ENCODE measurements at regions not wholly inside any gene's neighbourhood (a gene's known extent, or its start where the extent isn't known, plus 50 kb on each side); places are given as distances from the start of the nearest gene placed in this dataset.
"Not testable (repeated sequence)": the region's sequence is repeated elsewhere in the genome, so short reads cannot be mapped to it uniquely, and the experiment has no call there.

DNA sequence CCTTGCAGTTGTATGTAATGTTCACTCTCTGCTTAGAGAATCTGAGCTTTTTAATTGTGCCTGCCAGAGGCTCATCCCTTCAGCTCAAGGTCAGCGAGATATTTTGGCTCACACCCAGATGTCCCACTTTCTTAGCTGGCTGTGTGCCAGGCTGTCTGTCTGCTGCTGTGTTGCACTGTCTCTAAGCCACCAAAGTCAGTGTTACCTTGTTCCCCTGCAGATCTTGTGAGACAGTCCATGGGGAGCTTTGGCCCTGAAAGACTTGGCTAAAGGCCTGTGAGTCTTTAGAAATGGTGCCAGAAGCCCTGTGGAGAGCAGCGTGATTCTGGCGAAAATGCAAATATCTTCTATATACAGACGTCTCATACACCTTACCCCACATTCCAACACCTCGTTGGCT is 293.7 kb downstream of the TTC6 start:
- ATAC-seq (no peak), DNase-seq (ENCODE audit: low read depth, low spot score) (no peak)
- TF ChIP-seq, protein P1, sequence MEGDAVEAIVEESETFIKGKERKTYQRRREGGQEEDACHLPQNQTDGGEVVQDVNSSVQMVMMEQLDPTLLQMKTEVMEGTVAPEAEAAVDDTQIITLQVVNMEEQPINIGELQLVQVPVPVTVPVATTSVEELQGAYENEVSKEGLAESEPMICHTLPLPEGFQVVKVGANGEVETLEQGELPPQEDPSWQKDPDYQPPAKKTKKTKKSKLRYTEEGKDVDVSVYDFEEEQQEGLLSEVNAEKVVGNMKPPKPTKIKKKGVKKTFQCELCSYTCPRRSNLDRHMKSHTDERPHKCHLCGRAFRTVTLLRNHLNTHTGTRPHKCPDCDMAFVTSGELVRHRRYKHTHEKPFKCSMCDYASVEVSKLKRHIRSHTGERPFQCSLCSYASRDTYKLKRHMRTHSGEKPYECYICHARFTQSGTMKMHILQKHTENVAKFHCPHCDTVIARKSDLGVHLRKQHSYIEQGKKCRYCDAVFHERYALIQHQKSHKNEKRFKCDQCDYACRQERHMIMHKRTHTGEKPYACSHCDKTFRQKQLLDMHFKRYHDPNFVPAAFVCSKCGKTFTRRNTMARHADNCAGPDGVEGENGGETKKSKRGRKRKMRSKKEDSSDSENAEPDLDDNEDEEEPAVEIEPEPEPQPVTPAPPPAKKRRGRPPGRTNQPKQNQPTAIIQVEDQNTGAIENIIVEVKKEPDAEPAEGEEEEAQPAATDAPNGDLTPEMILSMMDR (IDR thresholded peaks at IDR 0.05): no peak
- no peak for TF ChIP-seq TCF7L2 (IDR thresholded peaks at IDR 0.05; ENCODE audit: low read depth, low read length)
- TF ChIP-seq POLR2AphosphoS5 (IDR thresholded peaks at IDR 0.05; ENCODE audit: low read depth, low read length): no peak
- BruUV-seq (replicated peaks): no TSS peak
- Histone ChIP-seq H3K27me3 (ENCODE audit: control insufficient read depth, insufficient read depth, low read length) (no peaks in the 10 kb centered on the region), H3K36me3 (ENCODE audit: control insufficient read depth, insufficient read depth, low read length) (no peaks in the 10 kb centered on the region), H3K9me3 (ENCODE audit: control insufficient read depth, insufficient read depth, low read depth, low read length) (no peaks in the 10 kb centered on the region), H3K4me1 (ENCODE audit: control insufficient read depth, insufficient read depth, low read length) (no peaks in the 10 kb centered on the region), H3K27ac (ENCODE audit: low read length) (no peak overlapping the region), H3K4me3 (ENCODE audit: low read depth in 2 of 2, low read length in 2 of 2) (no peak overlapping the region)
- in situ Hi-C loops (cut with HindIII; ENCODE audit: low pct_unique_long_range_greater_than_20kb, low sequenced_read_pairs): no loop called here
- ChIA-PET CTCF (interaction anchor here (0.6 kb wide), 1 partner anchor 233 kb away, joined by 7 read pairs; no protein-coding TSS in a partner anchor), POLR2A (no interaction called here)
- intact Hi-C loops (cut with micrococcal nuclease; ENCODE audit: unreplicated experiment): no loop called here

DNA sequence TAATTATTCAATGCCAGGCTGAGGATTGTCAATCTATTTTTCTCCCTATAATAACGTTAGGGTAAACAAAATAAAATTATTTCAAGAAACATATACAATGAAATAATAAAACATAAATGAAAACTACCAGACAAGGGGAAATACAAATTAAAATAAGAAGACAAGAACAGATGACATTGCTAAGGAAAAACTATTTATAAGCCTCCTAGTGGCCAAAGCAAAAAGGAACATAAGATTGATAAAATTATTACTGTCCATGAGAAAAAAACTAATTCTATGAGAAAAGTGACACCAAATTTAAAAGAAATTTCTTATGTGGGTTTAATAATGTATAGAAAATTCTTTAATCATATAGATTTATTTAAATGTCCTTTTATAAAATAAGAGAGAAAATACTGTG is 294.7 kb downstream of the TTC6 start:
- CTCF ChIA-PET: interaction anchor here (0.7 kb wide), 1 partner anchor 48 kb away, joined by 4 read pairs; no protein-coding TSS in a partner anchor
- in situ Hi-C loops (cut with HindIII; ENCODE audit: low pct_unique_long_range_greater_than_20kb, low sequenced_read_pairs): no loop called here
- intact Hi-C loops (cut with micrococcal nuclease; ENCODE audit: unreplicated experiment): no loop called here
- H3K36me3 ChIP-seq (ENCODE audit: control insufficient read depth, insufficient read depth, low read length): no peaks in the 10 kb centered on the region
- H3K9me3 ChIP-seq (ENCODE audit: control insufficient read depth, insufficient read depth, low read depth, low read length): no peaks in the 10 kb centered on the region
- POLR2A ChIA-PET: no interaction called here
- no peak overlapping the region for H3K4me3 ChIP-seq (ENCODE audit: low read depth in 2 of 2, low read length in 2 of 2)
- DNase-seq (ENCODE audit: low read depth, low spot score): no peak
- H3K4me1 ChIP-seq (ENCODE audit: control insufficient read depth, insufficient read depth, low read length): no peaks in the 10 kb centered on the region
- no peak for ATAC-seq
- TF ChIP-seq, protein P1 (IDR thresholded peaks at IDR 0.05): no peak; the same call in 1 of the 2 replicates
- TF ChIP-seq POLR2AphosphoS5 (IDR thresholded peaks at IDR 0.05; ENCODE audit: low read depth, low read length) (no peak), SIN3A (IDR thresholded peaks at IDR 0.05; ENCODE audit: borderline replicate concordance, insufficient read depth, low read depth, low read length) (no peak), TCF7L2 (IDR thresholded peaks at IDR 0.05; ENCODE audit: low read depth, low read length) (no peak)
- TF ChIP-seq, protein P2, sequence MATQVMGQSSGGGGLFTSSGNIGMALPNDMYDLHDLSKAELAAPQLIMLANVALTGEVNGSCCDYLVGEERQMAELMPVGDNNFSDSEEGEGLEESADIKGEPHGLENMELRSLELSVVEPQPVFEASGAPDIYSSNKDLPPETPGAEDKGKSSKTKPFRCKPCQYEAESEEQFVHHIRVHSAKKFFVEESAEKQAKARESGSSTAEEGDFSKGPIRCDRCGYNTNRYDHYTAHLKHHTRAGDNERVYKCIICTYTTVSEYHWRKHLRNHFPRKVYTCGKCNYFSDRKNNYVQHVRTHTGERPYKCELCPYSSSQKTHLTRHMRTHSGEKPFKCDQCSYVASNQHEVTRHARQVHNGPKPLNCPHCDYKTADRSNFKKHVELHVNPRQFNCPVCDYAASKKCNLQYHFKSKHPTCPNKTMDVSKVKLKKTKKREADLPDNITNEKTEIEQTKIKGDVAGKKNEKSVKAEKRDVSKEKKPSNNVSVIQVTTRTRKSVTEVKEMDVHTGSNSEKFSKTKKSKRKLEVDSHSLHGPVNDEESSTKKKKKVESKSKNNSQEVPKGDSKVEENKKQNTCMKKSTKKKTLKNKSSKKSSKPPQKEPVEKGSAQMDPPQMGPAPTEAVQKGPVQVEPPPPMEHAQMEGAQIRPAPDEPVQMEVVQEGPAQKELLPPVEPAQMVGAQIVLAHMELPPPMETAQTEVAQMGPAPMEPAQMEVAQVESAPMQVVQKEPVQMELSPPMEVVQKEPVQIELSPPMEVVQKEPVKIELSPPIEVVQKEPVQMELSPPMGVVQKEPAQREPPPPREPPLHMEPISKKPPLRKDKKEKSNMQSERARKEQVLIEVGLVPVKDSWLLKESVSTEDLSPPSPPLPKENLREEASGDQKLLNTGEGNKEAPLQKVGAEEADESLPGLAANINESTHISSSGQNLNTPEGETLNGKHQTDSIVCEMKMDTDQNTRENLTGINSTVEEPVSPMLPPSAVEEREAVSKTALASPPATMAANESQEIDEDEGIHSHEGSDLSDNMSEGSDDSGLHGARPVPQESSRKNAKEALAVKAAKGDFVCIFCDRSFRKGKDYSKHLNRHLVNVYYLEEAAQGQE (IDR thresholded peaks at IDR 0.05; ENCODE audit: insufficient read depth in 1 of 2, low read depth in 2 of 2, low read length in 1 of 2): no peak
- no peak overlapping the region for H3K27ac ChIP-seq (ENCODE audit: low read length)
- no peaks in the 10 kb centered on the region for H3K27me3 ChIP-seq (ENCODE audit: control insufficient read depth, insufficient read depth, low read length)
- BruUV-seq (replicated peaks): no TSS peak

DNA sequence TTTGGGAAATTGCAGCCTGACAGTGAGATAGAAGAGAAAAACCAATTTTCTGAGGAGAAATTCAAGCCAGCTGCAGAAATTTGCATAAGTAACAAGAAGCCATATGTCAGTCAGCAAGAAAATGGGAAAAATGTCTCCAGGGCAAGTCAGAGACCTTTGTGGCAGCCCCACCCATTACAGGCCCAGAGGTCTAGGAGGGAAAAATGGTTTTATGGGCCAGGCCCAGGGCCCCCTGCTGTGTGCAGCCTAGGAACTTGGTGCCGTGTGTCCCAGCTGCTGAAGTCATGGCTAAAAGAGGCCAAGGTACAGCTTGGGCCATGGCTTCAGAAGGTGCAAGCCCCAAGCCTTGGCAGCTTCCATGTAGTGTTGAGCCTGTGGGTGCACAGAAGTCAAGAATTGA is 296.1 kb downstream of the TTC6 start:
- in situ Hi-C loops (cut with HindIII; ENCODE audit: low pct_unique_long_range_greater_than_20kb, low sequenced_read_pairs); H3K27me3 ChIP-seq (ENCODE audit: control insufficient read depth, insufficient read depth, low read length); H3K9me3 ChIP-seq (ENCODE audit: control insufficient read depth, insufficient read depth, low read depth, low read length); H3K36me3 ChIP-seq (ENCODE audit: control insufficient read depth, insufficient read depth, low read length); POLR2A ChIA-PET; BruUV-seq (replicated peaks); intact Hi-C loops (cut with micrococcal nuclease; ENCODE audit: unreplicated experiment); H3K4me3 ChIP-seq (ENCODE audit: low read depth in 2 of 2, low read length in 2 of 2); H3K27ac ChIP-seq (ENCODE audit: low read length); CTCF ChIA-PET; ATAC-seq; DNase-seq (ENCODE audit: low read depth, low spot score); H3K4me1 ChIP-seq (ENCODE audit: control insufficient read depth, insufficient read depth, low read length): not testable (repeated sequence)
